Colonic mucosa (tissue), 4 donors: ENCODE measurements at regions not wholly inside any gene's neighbourhood (a gene's known extent, or its start where the extent isn't known, plus 50 kb on each side); places are given as distances from the start of the nearest gene placed in this dataset.
"Not testable (repeated sequence)": the region's sequence is repeated elsewhere in the genome, so short reads cannot be mapped to it uniquely, and the experiment has no call there.

Experiments used
- DNase-seq: peaks from one replicate; pipeline ENCODE4 v3.0.0-alpha.2; 2020
- H3K27ac ChIP-seq: fragments of 200-600 bp; one replicate; pipeline ENCODE4 v1.8.0; 2021
- H3K27me3 ChIP-seq: fragments of 200-600 bp; one replicate; pipeline ENCODE4 v1.8.0; 2021
- H3K36me3 ChIP-seq: fragments of 200-600 bp; one replicate; pipeline ENCODE4 v1.8.0; 2021
- H3K4me1 ChIP-seq: fragments of 200-600 bp; one replicate; pipeline ENCODE4 v1.8.0; 2021; ENCODE audit warnings: mild to moderate bottlenecking
- H3K4me3 ChIP-seq: fragments of 200-600 bp; one replicate; pipeline ENCODE4 v1.8.0; 2021
- H3K9ac ChIP-seq, 2 donors: one replicate each; pipeline ENCODE4 v1.7.0; 2013; ENCODE audit warnings: control low read depth in 2 of 2, low read depth in 2 of 2, low read length in 2 of 2
- H3K9me3 ChIP-seq: fragments of 200-600 bp; one replicate; pipeline ENCODE4 v1.8.0; 2021
- intact Hi-C: fragments of 100-400 bp; cut with DNase I; formaldehyde crosslinking; loops from one replicate; pipeline ENCODE4 v1.14.1; 2022
- TF ChIP-seq, protein P1 (sequence below): fragments of 200-600 bp; IDR thresholded peaks from one replicate; pipeline ENCODE4 v1.8.0; 2022; ENCODE audit warnings: antibody characterized with exemption, mild to moderate bottlenecking
- donor health status: healthy.
- donor health status: DM: no; HTN: no; CAD: no.
- donor health status: DM: no; HTN: no; CAD: no.

GRCh38 chr10:33022691-33023090, 64.7 kb upstream of the ITGB1 start:
- H3K27me3 ChIP-seq = no peaks in the 10 kb centered on the region
- DNase-seq = no peak
- no peaks in the 10 kb centered on the region for H3K9me3 ChIP-seq
- H3K27ac ChIP-seq = no peak overlapping the region
- TF ChIP-seq, protein P1, sequence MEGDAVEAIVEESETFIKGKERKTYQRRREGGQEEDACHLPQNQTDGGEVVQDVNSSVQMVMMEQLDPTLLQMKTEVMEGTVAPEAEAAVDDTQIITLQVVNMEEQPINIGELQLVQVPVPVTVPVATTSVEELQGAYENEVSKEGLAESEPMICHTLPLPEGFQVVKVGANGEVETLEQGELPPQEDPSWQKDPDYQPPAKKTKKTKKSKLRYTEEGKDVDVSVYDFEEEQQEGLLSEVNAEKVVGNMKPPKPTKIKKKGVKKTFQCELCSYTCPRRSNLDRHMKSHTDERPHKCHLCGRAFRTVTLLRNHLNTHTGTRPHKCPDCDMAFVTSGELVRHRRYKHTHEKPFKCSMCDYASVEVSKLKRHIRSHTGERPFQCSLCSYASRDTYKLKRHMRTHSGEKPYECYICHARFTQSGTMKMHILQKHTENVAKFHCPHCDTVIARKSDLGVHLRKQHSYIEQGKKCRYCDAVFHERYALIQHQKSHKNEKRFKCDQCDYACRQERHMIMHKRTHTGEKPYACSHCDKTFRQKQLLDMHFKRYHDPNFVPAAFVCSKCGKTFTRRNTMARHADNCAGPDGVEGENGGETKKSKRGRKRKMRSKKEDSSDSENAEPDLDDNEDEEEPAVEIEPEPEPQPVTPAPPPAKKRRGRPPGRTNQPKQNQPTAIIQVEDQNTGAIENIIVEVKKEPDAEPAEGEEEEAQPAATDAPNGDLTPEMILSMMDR = no peak
- no peak overlapping the region for H3K4me3 ChIP-seq
- intact Hi-C loops = no loop called here
- no peaks in the 10 kb centered on the region for H3K36me3 ChIP-seq
- H3K4me1 ChIP-seq = no peaks in the 10 kb centered on the region
- H3K9ac ChIP-seq = no peak overlapping the region

- intact Hi-C loops = no loop called here
These were observed 64.1 kb upstream of the ITGB1 start for GRCh38 chr10:33022090-33022489.

GRCh38 chr10:33016988-33017387, 59.0 kb upstream of the ITGB1 start:
- Histone ChIP-seq H3K4me1 (no peaks in the 10 kb centered on the region), H3K36me3 (no peaks in the 10 kb centered on the region), H3K27ac (no peak overlapping the region), H3K9me3 (no peaks in the 10 kb centered on the region), H3K9ac (no peak overlapping the region), H3K4me3 (no peak overlapping the region), H3K27me3 (no peaks in the 10 kb centered on the region)
- intact Hi-C loops = loop anchor here (10.0 kb wide), 1 partner anchor 138 kb away; no protein-coding TSS in a partner anchor
- DNase-seq = no peak
- TF ChIP-seq, protein P1 = no peak

More at GRCh38 chr10:33022090-33022489, 64.1 kb upstream of the ITGB1 start:
- Histone ChIP-seq H3K4me3 (no peak overlapping the region), H3K4me1 (no peaks in the 10 kb centered on the region), H3K27me3 (no peaks in the 10 kb centered on the region), H3K27ac (no peak overlapping the region), H3K9ac (no peak overlapping the region), H3K9me3 (no peaks in the 10 kb centered on the region), H3K36me3 (no peaks in the 10 kb centered on the region)
- TF ChIP-seq, protein P1 = no peak
- DNase-seq = no peak

DNA sequence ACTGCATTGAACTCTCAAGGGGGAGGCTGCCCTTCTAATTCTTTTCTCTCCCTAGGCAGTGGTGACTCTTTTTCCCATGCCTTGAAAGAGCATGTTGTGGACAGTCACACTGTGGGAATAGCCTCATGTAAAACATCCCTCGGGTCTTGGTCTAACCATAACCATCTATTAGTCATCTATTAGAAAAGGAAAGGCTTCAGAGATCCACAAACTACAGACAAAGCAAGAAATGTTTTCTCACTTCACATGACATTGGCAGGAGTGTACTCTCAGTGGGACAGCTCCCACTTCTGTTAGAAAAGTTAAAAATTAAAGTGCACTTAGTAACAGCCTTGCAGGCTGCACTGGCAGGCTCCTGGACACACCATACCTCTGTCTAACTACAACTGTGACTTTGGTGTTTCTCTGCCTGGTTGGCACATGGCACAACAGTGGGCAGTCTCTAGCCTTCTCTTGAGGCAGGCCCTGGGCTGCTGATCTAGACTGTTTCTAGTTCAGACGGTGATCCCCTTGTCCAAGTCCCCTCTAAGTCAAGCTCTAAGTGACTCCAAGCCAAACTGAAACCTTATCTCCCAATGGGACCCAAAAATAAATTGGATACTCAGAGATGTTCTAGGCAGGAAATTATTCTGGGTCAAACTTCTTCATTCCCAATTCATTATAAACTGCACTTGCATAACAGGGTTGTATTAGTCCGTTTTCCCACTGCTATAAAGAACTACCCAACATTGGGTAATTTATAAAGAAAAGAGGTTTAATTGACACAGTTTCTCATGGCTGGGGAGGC, 57.9 kb upstream of the ITGB1 start:
- Histone ChIP-seq H3K4me3 (no peak overlapping the region), H3K27me3 (no peaks in the 10 kb centered on the region), H3K9me3 (no peaks in the 10 kb centered on the region), H3K27ac (no peak overlapping the region), H3K4me1 (no peaks in the 10 kb centered on the region), H3K36me3 (no peaks in the 10 kb centered on the region), H3K9ac (no peak overlapping the region)
- TF ChIP-seq, protein P1 = no peak
- intact Hi-C loops = loop anchor here (10.0 kb wide), 1 partner anchor 139 kb away; no protein-coding TSS in a partner anchor
- DNase-seq = no peak

DNA sequence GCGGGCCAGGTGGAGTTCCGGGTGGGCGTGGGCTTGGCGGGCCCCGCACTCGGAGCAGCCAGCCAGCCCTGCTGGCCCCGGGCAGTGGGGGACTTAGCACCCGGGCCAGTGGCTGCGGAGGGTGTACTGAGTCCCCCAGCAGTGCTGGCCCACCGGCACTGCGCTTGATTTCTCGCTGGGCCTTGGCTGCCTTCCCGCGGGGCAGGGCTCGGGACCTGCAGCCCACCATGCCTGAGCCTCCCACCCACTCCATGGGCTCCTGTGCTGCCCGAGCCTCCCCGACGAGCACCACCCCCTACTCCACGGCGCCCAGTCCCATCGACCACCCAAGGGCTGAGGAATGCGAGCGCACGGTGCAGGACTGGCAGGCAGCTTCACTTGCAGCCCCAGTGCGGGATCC, 55.3 kb upstream of the ITGB1 start:
- H3K9ac ChIP-seq, H3K9me3 ChIP-seq, H3K4me3 ChIP-seq, H3K36me3 ChIP-seq, DNase-seq, H3K4me1 ChIP-seq, H3K27ac ChIP-seq, H3K27me3 ChIP-seq: not testable (repeated sequence)
- intact Hi-C loops = loop anchor here (10.0 kb wide), 1 partner anchor 141 kb away; no protein-coding TSS in a partner anchor

DNA sequence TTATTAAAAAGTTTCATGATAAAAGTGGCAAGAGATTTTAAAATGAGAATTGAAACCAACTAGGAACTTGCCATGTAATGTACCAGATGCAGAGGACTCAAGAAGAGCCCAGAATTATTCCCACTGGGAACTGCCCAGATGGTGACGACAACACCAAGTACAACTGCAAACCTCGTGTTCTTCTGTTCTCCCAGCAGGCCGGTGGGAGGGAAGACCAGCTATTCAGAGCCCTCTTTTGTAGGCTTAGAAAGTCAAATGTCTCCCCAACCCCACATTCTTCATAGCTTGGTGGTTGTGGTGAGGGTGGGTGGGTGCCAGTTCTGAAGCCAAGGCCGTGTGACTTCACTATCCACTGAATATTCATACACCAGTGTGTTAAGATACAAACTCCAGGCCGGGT, 54.3 kb upstream of the ITGB1 start:
- no peak overlapping the region for H3K27ac ChIP-seq
- intact Hi-C loops = loop anchor here (10.0 kb wide), 1 partner anchor 142 kb away; no protein-coding TSS in a partner anchor

More for the DNA sequence above, 54.3 kb upstream of the ITGB1 start:
- no peak overlapping the region for H3K4me3 ChIP-seq
- TF ChIP-seq, protein P1 = no peak
- no peaks in the 10 kb centered on the region for H3K27me3 ChIP-seq
- no peaks in the 10 kb centered on the region for H3K36me3 ChIP-seq
- DNase-seq = no peak
- no peaks in the 10 kb centered on the region for H3K4me1 ChIP-seq
- H3K9ac ChIP-seq = no peak overlapping the region
- H3K9me3 ChIP-seq = no peaks in the 10 kb centered on the region
